GM12878 (cell line): ENCODE measurements at regions not wholly inside any gene's neighbourhood (a gene's known extent, or its start where the extent isn't known, plus 50 kb on each side); places are given as distances from the start of the nearest gene placed in this dataset.

Experiments
- ATAC-seq: fragments of 200-7000 bp; cut with Tn5 transposase; 3 replicates; pipeline ENCODE4 v1.9.1; 2020; ENCODE audit warnings: mild to moderate bottlenecking, moderate library complexity
- BruUV-seq: library from RNA; stranded (reverse); fragments of 400-500 nt; replicated peaks from 2 replicates; lab custom pipeline; 2021; lab: Mats Ljungman, UMichigan
- CTCF ChIA-PET: fragments of 300-600 bp; sonication (Branson Sonifier 250); formaldehyde crosslinking; extraction: SDS; loops from one replicate; lab custom pipeline; 2021; ENCODE audit warnings: inconsistent platforms; lab: Yijun Ruan, JAX
- POLR2A ChIA-PET: fragments of 350-600 bp; formaldehyde crosslinking; extraction: SDS; loops from one replicate; lab custom pipeline; 2021; ENCODE audit warnings: inconsistent platforms; lab: Charles Lee
- RAD21 ChIA-PET: fragments of 300-600 bp; sonication (Branson Sonifier 250); formaldehyde crosslinking; loops from one replicate; lab custom pipeline; 2023; ENCODE audit warnings: antibody characterized with exemption; ENCODE audit not compliant: unreplicated experiment; lab: Charles Lee
- SMC1A ChIA-PET: fragments of 300-600 bp; sonication (Branson Sonifier 250); formaldehyde crosslinking; loops from one replicate; lab custom pipeline; 2023; ENCODE audit not compliant: unreplicated experiment, uncharacterized antibody; lab: Charles Lee
- DNase-seq: peaks from one replicate; pipeline ENCODE4 v3.0.0-alpha.2; 2011; ENCODE audit warnings: low read depth, low spot score
- FAIRE-seq: peaks from 3 replicates; lab custom pipeline; 2011; peaks lifted over from hg19 to GRCh38; lab: Jason Lieb, UNC
- H2AFZ ChIP-seq: 2 replicates; pipeline ENCODE4 v1.6.0; 2011; ENCODE audit warnings: low read depth, low read length, control low read depth; ENCODE audit not compliant: control insufficient read depth
- H3K27ac ChIP-seq: 2 replicates; pipeline ENCODE4 v1.5.1; 2011; ENCODE audit warnings: control low read depth; ENCODE audit not compliant: control insufficient read depth, insufficient read depth
- H3K27me3 ChIP-seq, 2 experiments: replicated peaks in 1 of 2; 2 replicates each; pipeline versions ENCODE4 v1.6.0 to v1.6.1; 2011; ENCODE audit warnings: low read length in 1 of 2; ENCODE audit not compliant: control insufficient read depth in 2 of 2, insufficient read depth in 2 of 2
- H3K36me3 ChIP-seq, 2 experiments: 2 replicates each; pipeline ENCODE4 v1.5.1; 2011; ENCODE audit warnings: low read length in 1 of 2; ENCODE audit not compliant: control insufficient read depth in 2 of 2, insufficient read depth in 2 of 2
- H3K4me1 ChIP-seq: 2 replicates; pipeline ENCODE4 v1.6.1; 2011; ENCODE audit warnings: mild to moderate bottlenecking, low read length, moderate library complexity, mixed read lengths; ENCODE audit not compliant: control insufficient read depth, insufficient read depth
- H3K4me2 ChIP-seq: 2 replicates; pipeline ENCODE4 v1.6.0; 2011; ENCODE audit warnings: control low read depth; ENCODE audit not compliant: control insufficient read depth, insufficient read depth
- H3K4me3 ChIP-seq: fragments of 200-600 bp; sonication (generic); 2 replicates; pipeline ENCODE4 v1.5.1; 2016
- H3K79me2 ChIP-seq: 2 replicates; pipeline ENCODE4 v1.6.0; 2011; ENCODE audit warnings: low read length; ENCODE audit not compliant: control insufficient read depth, insufficient read depth
- H3K9ac ChIP-seq: 2 replicates; pipeline ENCODE4 v1.8.0; 2011; ENCODE audit warnings: low read length, control low read depth, mixed read lengths; ENCODE audit not compliant: control insufficient read depth, insufficient read depth
- H3K9me3 ChIP-seq: replicated peaks from 3 replicates; pipeline ENCODE4 v1.5.1; 2011; ENCODE audit warnings: mild to moderate bottlenecking, low read length; ENCODE audit not compliant: control insufficient read depth, insufficient read depth
- H4K20me1 ChIP-seq: 2 replicates; pipeline ENCODE4 v1.6.0; 2011; ENCODE audit not compliant: control insufficient read depth, insufficient read depth
- ATF7 ChIP-seq: fragments of 450-650 bp; IDR thresholded peaks from 2 replicates; pipeline ENCODE4 v1.6.1; 2016; ENCODE audit warnings: low read depth, mild to moderate bottlenecking
- BHLHE40 ChIP-seq, 2 experiments: fragments of 450-650 bp in 1 of 2; IDR thresholded peaks; 2 replicates each; pipeline ENCODE4 v1.6.1; 2011 to 2017; ENCODE audit warnings: low read depth in 2 of 2, borderline replicate concordance in 1 of 2, improper control_type of control experiment in 1 of 2, low read length in 1 of 2, mild to moderate bottlenecking in 1 of 2
- CBX3 ChIP-seq: fragments of 200-600 bp; sonication (generic); IDR thresholded peaks from 2 replicates; pipeline ENCODE4 v1.6.1; 2016; ENCODE audit warnings: low read depth, borderline replicate concordance
- CBX5 ChIP-seq: sonication (generic); IDR thresholded peaks from 2 replicates; pipeline ENCODE4 v1.6.1; 2016; ENCODE audit warnings: low read depth, moderate library complexity, mild to moderate bottlenecking, inconsistent platforms
- DPF2 ChIP-seq: fragments of 450-650 bp; IDR thresholded peaks from 2 replicates; pipeline ENCODE4 v1.6.1; 2017; ENCODE audit warnings: mild to moderate bottlenecking
- EED ChIP-seq: sonication (generic); IDR thresholded peaks from 2 replicates; pipeline ENCODE4 v1.6.1; 2016; ENCODE audit warnings: antibody characterized with exemption, low read depth
- EGR1 ChIP-seq, 2 experiments: IDR thresholded peaks; 1 replicate in 1 of 2; 2 replicates in 1 of 2; pipeline ENCODE4 v1.6.1; 2011 to 2012; ENCODE audit warnings: low read depth in 2 of 2, low read length in 2 of 2, borderline replicate concordance in 1 of 2, mild to moderate bottlenecking in 1 of 2, moderate library complexity in 1 of 2
- GATAD2B ChIP-seq: fragments of 450-650 bp; conservative IDR thresholded peaks from 2 replicates; pipeline ENCODE4 v1.6.1; 2017; ENCODE audit warnings: low read depth, mild to moderate bottlenecking, moderate library complexity
- IKZF1 ChIP-seq: fragments of 450-650 bp; conservative IDR thresholded peaks from 2 replicates; pipeline ENCODE4 v1.6.1; 2017; ENCODE audit warnings: antibody characterized with exemption, mild to moderate bottlenecking
- KAT2A ChIP-seq: conservative IDR thresholded peaks from 2 replicates; pipeline ENCODE4 v1.6.1; 2011; ENCODE audit warnings: low read depth, low read length; ENCODE audit not compliant: control insufficient read depth
- KLF5 ChIP-seq: fragments of 450-650 bp; IDR thresholded peaks from 2 replicates; pipeline ENCODE4 v1.6.1; 2014; ENCODE audit warnings: mild to moderate bottlenecking; ENCODE audit not compliant: partially characterized antibody
- MYC ChIP-seq: IDR thresholded peaks from 2 replicates; pipeline ENCODE4 v1.6.1; 2011; ENCODE audit warnings: mild to moderate bottlenecking, low read length, moderate library complexity, inconsistent platforms; ENCODE audit not compliant: insufficient read depth, insufficient replicate concordance, insufficient read length, severe bottlenecking
- NFIC ChIP-seq: IDR thresholded peaks from 2 replicates; pipeline ENCODE4 v1.6.1; 2012; ENCODE audit warnings: low read depth, mild to moderate bottlenecking, inconsistent platforms, low read length, moderate library complexity
- NR2F1 ChIP-seq: fragments of 450-650 bp; conservative IDR thresholded peaks from 2 replicates; pipeline ENCODE4 v1.6.1; 2017; ENCODE audit warnings: mild to moderate bottlenecking
- PAX5 ChIP-seq: IDR thresholded peaks from 2 replicates; pipeline ENCODE4 v1.6.1; 2011; ENCODE audit warnings: low read depth, low read length, borderline replicate concordance
- POLR2AphosphoS5 ChIP-seq: IDR thresholded peaks from 2 replicates; pipeline ENCODE4 v1.6.1; 2011; ENCODE audit warnings: mild to moderate bottlenecking, low read length, inconsistent platforms
- SMAD5 ChIP-seq: IDR thresholded peaks from 2 replicates; pipeline ENCODE4 v1.6.1; 2016; ENCODE audit warnings: antibody characterized with exemption, low read depth
- SREBF1 ChIP-seq: IDR thresholded peaks from 2 replicates; pipeline ENCODE4 v1.6.1; 2012; ENCODE audit warnings: mild to moderate bottlenecking, low read length
- SREBF2 ChIP-seq: IDR thresholded peaks from 2 replicates; pipeline ENCODE4 v1.6.1; 2012; ENCODE audit warnings: mild to moderate bottlenecking, low read length
- ZNF24 ChIP-seq: fragments of 450-650 bp; IDR thresholded peaks from 2 replicates; pipeline ENCODE4 v1.6.1; 2017; ENCODE audit warnings: antibody characterized with exemption, mild to moderate bottlenecking
- WGBS: methylation state at CpG from one replicate; pipeline ENCODE4 v1.1.6; 2016; ENCODE audit warnings: low lambda C conversion rate; ENCODE audit not compliant: insufficient replicate concordance, insufficient coverage; ENCODE audit errors: missing lambda C conversion rate; 5-methylcytosine and 5-hydroxymethylcytosine counted together
- in situ Hi-C: fragments of 300-500 bp; cut with MboI; formaldehyde crosslinking; loops from 9 replicates; pipeline ENCODE4 v1.14.3; 2018; ENCODE audit warnings: mixed read lengths
- intact Hi-C: fragments of 100-400 bp; cut with micrococcal nuclease; formaldehyde crosslinking; loops from one replicate; pipeline ENCODE4 v1.14.2; 2022; ENCODE audit not compliant: unreplicated experiment
- TF ChIP-seq, protein P1 (sequence below): fragments of 450-650 bp; IDR thresholded peaks from 2 replicates; pipeline ENCODE4 v1.6.1; 2016; ENCODE audit warnings: mild to moderate bottlenecking
- TF ChIP-seq, protein P2 (sequence below): fragments of 450-650 bp; conservative IDR thresholded peaks from 2 replicates; pipeline ENCODE4 v1.6.1; 2017; ENCODE audit warnings: mild to moderate bottlenecking, moderate library complexity

DNA sequence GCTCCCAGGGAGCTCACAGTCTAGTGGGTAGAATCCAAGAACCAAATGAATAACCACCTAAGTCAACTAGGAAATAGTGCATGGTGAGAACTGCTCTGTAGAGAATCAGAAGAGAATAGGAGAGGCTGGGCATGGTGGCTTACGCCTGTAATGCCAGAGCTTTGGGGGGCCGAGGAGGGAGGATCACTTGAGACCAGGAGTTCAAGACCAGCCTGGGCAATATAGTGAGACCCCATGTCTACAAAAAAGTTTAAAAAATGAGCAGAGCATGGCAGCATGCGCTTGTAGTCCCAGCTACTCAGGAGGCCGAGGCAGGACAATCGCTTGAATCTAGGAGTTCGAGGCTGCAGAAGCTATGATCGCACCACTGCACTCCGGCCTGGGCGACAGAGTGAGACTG, 122.3 kb upstream of the IRF2BP2 start (continued):
- TF ChIP-seq, protein P1, sequence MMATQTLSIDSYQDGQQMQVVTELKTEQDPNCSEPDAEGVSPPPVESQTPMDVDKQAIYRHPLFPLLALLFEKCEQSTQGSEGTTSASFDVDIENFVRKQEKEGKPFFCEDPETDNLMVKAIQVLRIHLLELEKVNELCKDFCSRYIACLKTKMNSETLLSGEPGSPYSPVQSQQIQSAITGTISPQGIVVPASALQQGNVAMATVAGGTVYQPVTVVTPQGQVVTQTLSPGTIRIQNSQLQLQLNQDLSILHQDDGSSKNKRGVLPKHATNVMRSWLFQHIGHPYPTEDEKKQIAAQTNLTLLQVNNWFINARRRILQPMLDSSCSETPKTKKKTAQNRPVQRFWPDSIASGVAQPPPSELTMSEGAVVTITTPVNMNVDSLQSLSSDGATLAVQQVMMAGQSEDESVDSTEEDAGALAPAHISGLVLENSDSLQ, result no peak
- TF ChIP-seq KLF5, result no peak
- no peak for TF ChIP-seq NFIC
- no peak for TF ChIP-seq KAT2A

DNA sequence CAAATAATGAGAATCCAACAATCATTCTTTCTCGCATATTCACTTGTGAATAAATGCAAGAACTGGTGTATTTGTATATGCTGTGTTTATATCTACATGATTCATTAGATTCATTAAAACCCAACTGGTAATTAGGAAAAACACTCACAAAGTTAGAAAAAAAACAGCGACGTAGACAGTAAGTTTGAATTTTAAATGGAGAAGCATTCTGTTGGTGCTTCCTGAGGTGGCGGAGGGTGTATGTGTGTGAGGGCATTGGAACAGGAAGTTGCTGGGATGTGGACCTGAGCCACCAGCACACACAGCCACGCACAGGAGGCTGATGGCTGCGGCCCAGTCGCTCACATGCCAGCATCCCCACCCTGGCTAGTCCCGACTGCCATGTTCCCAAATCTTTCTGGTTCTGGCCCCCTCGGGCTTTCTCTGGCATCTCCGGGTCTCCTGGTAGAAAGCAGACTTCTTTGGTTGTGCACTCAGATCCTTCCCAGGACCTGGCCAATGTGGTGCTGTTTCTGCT, 121.6 kb upstream of the IRF2BP2 start:
- 36% methylated on average over 10 of the region's 10 CpGs for WGBS
- TF ChIP-seq EED (peak; percentile 10; the same call in 1 of the 2 replicates), CBX5 (no peak), IKZF1 (0 out of 2 replicates have a peak, but pooled peaks have one; percentile 6), EGR1 (IDR thresholded peaks at IDR 0.05; ENCODE audit: borderline replicate concordance in 1 of 2, low read depth in 2 of 2, low read length in 2 of 2) (no peak), POLR2AphosphoS5 (0 out of 2 replicates have a peak, but pooled peaks have one; percentile 15), GATAD2B (peak; percentile 17; the same call in 1 of the 2 replicates), MYC (no peak), ZNF24 (peak; percentile 93), SREBF1 (no peak), NR2F1 (peak; percentile 31; the same call in 1 of the 2 replicates), BHLHE40 (IDR thresholded peaks at IDR 0.05; ENCODE audit: borderline replicate concordance in 1 of 2, low read depth in 2 of 2, low read length in 1 of 2) (peak; percentile 8 to 20; a peak in 1 of 4 replicates), SREBF2 (no peak), SMAD5 (no peak), ATF7 (0 out of 2 replicates have a peak, but pooled peaks have one; percentile 12), DPF2 (peak; percentile 19; the same call in 1 of the 2 replicates), PAX5 (no peak; the same call in 1 of the 2 replicates), CBX3 (no peak)
- TF ChIP-seq, protein P2, sequence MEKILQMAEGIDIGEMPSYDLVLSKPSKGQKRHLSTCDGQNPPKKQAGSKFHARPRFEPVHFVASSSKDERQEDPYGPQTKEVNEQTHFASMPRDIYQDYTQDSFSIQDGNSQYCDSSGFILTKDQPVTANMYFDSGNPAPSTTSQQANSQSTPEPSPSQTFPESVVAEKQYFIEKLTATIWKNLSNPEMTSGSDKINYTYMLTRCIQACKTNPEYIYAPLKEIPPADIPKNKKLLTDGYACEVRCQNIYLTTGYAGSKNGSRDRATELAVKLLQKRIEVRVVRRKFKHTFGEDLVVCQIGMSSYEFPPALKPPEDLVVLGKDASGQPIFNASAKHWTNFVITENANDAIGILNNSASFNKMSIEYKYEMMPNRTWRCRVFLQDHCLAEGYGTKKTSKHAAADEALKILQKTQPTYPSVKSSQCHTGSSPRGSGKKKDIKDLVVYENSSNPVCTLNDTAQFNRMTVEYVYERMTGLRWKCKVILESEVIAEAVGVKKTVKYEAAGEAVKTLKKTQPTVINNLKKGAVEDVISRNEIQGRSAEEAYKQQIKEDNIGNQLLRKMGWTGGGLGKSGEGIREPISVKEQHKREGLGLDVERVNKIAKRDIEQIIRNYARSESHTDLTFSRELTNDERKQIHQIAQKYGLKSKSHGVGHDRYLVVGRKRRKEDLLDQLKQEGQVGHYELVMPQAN, result no peak
- POLR2A ChIA-PET, result interaction anchor here (0.5 to 1.7 kb wide), 8 partner anchors 8 to 280 kb away, joined by 3 to 7 read pairs (median 4); no protein-coding TSS in a partner anchor
- FAIRE-seq (no peak), DNase-seq (no peak), ATAC-seq (peak; percentile 38)
- BruUV-seq, result no TSS peak
- Histone ChIP-seq H3K36me3 (no peaks in the 10 kb centered on the region), H3K4me1 (peaks cover 53% of the 10 kb centered on the region), H2AFZ (peak overlapping the region; percentile 53), H3K4me3 (peak overlapping the region; percentile 17; the same call in 1 of the 2 replicates), H3K9me3 (no peaks in the 10 kb centered on the region), H3K79me2 (no peaks in the 10 kb centered on the region), H3K4me2 (peak overlapping the region; percentile 77), H3K27ac (peak overlapping the region; percentile 82), H3K9ac (peak overlapping the region; percentile 32), H3K27me3 (no peaks in the 10 kb centered on the region), H4K20me1 (no peaks in the 10 kb centered on the region)
- intact Hi-C loops (loop anchor here (1.0 to 5.0 kb wide), 7 partner anchors 35 to 352 kb away; no protein-coding TSS in a partner anchor), in situ Hi-C loops (loop anchor here (5.0 to 25.0 kb wide), 3 partner anchors 106 to 353 kb away; no protein-coding TSS in a partner anchor)
- SMC1A ChIA-PET, result interaction anchor here (0.6 to 1.8 kb wide), 10 partner anchors 8 to 228 kb away, joined by 3 to 13 read pairs (median 6); no protein-coding TSS in a partner anchor
- RAD21 ChIA-PET, result interaction anchor here (0.6 to 2.5 kb wide), 15 partner anchors 32 to 241 kb away, joined by 3 to 24 read pairs (median 6); no protein-coding TSS in a partner anchor
- CTCF ChIA-PET, result interaction anchor here (1.4 kb wide), 1 partner anchor 36 kb away, joined by 6 read pairs; no protein-coding TSS in a partner anchor
